Panc1 (cell line): ENCODE measurements at regions not wholly inside any gene's neighbourhood (a gene's known extent, or its start where the extent isn't known, plus 50 kb on each side); places are given as distances from the start of the nearest gene placed in this dataset.

Experiments
- ATAC-seq: fragments of 200-7000 bp; cut with Tn5 transposase; 2 replicates; pipeline ENCODE4 v1.9.1; 2020; ENCODE audit warnings: mild to moderate bottlenecking, moderate library complexity
- BruUV-seq: library from RNA; stranded (reverse); fragments of 400-500 nt; replicated peaks from 2 replicates; lab custom pipeline; 2021; lab: Mats Ljungman, UMichigan
- CTCF ChIA-PET: fragments of 300-600 bp; sonication (Branson Sonifier 250); formaldehyde crosslinking; loops from one replicate; lab custom pipeline; 2022; ENCODE audit warnings: antibody characterized with exemption; lab: Charles Lee
- POLR2A ChIA-PET: fragments of 300-600 bp; sonication (Branson Sonifier 250); formaldehyde crosslinking; loops from one replicate; lab custom pipeline; 2022; ENCODE audit warnings: antibody characterized with exemption; lab: Charles Lee
- DNase-seq: peaks from one replicate; pipeline ENCODE4 v3.0.0-alpha.2; 2010; ENCODE audit warnings: low read depth, low spot score
- H3K27ac ChIP-seq: 2 replicates; pipeline ENCODE4 v1.5.1; 2011; ENCODE audit warnings: mild to moderate bottlenecking, low read length, inconsistent platforms
- H3K27me3 ChIP-seq: fragments of 200-500 bp; sonication (Bioruptor generic); 2 replicates; pipeline ENCODE4 v1.6.0; 2014; ENCODE audit warnings: low read length, inconsistent platforms; ENCODE audit not compliant: control insufficient read depth, insufficient read depth
- H3K36me3 ChIP-seq: fragments of 200-500 bp; sonication (Bioruptor generic); 2 replicates; pipeline ENCODE4 v1.5.1; 2014; ENCODE audit warnings: inconsistent platforms, mild to moderate bottlenecking, low read length, moderate library complexity; ENCODE audit not compliant: control insufficient read depth, insufficient read depth
- H3K4me1 ChIP-seq: 2 replicates; pipeline ENCODE4 v1.5.1; 2011; ENCODE audit warnings: inconsistent platforms, mild to moderate bottlenecking, low read length, moderate library complexity; ENCODE audit not compliant: control insufficient read depth, insufficient read depth
- H3K4me3 ChIP-seq, 2 experiments: 2 replicates each; pipeline ENCODE4 v1.5.1; 2011 to 2012; ENCODE audit warnings: low read depth in 2 of 2, low read length in 2 of 2, mild to moderate bottlenecking in 2 of 2, inconsistent platforms in 1 of 2, moderate library complexity in 1 of 2
- H3K9me3 ChIP-seq: fragments of 200-500 bp; sonication (Bioruptor generic); 2 replicates; pipeline ENCODE4 v1.5.1; 2014; ENCODE audit warnings: low read depth, mild to moderate bottlenecking, inconsistent platforms, low read length, moderate library complexity; ENCODE audit not compliant: control insufficient read depth, insufficient read depth
- CTCF ChIP-seq: fragments of 450-650 bp; IDR thresholded peaks from 2 replicates; pipeline ENCODE4 v1.5.1; 2017; ENCODE audit warnings: mild to moderate bottlenecking
- POLR2AphosphoS5 ChIP-seq: IDR thresholded peaks from 2 replicates; pipeline ENCODE4 v1.6.1; 2012; ENCODE audit warnings: mild to moderate bottlenecking, low read depth, low read length, moderate library complexity
- REST ChIP-seq, 2 experiments: IDR thresholded peaks; 2 replicates each; pipeline ENCODE4 v1.6.1; 2011 to 2012; ENCODE audit warnings: low read depth in 2 of 2, control low read depth in 1 of 2, low read length in 1 of 2, mild to moderate bottlenecking in 1 of 2, moderate library complexity in 1 of 2; ENCODE audit not compliant: insufficient read depth in 1 of 2
- SIN3A ChIP-seq: IDR thresholded peaks from 2 replicates; pipeline ENCODE4 v1.6.1; 2012; ENCODE audit warnings: low read depth, mild to moderate bottlenecking, low read length, moderate library complexity, borderline replicate concordance; ENCODE audit not compliant: insufficient read depth
- TCF7L2 ChIP-seq: IDR thresholded peaks from 2 replicates; pipeline ENCODE4 v1.6.1; 2011; ENCODE audit warnings: mild to moderate bottlenecking, low read depth, low read length, inconsistent platforms
- in situ Hi-C: cut with HindIII; loops from 2 replicates; pipeline ENCODE4 v1.10.0; 2016; ENCODE audit warnings: low sequenced_read_pairs, low pct_unique_long_range_greater_than_20kb
- intact Hi-C: fragments of 100-400 bp; cut with micrococcal nuclease; formaldehyde crosslinking; loops from one replicate; pipeline ENCODE4 v1.10.0; 2022; ENCODE audit not compliant: unreplicated experiment

- no TSS peak for BruUV-seq
- DNase-seq (no peak), ATAC-seq (no peak)
- no peak for TF ChIP-seq CTCF
- no peak for TF ChIP-seq SIN3A
- no peak for TF ChIP-seq REST (IDR thresholded peaks at IDR 0.05; ENCODE audit: insufficient read depth in 1 of 2, low read depth in 2 of 2, low read length in 1 of 2)
- no peak for TF ChIP-seq TCF7L2
- TF ChIP-seq POLR2AphosphoS5 = no peak
- Histone ChIP-seq H3K4me3 (no peak overlapping the region), H3K27ac (no peak overlapping the region), H3K9me3 (no peaks in the 10 kb centered on the region), H3K27me3 (no peaks in the 10 kb centered on the region), H3K36me3 (no peaks in the 10 kb centered on the region), H3K4me1 (no peaks in the 10 kb centered on the region)
- CTCF ChIA-PET = no interaction called here
- in situ Hi-C loops = no loop called here
- intact Hi-C loops = no loop called here
- POLR2A ChIA-PET = no interaction called here
Measured at GRCh38 chr12:38515912-38516311, 199.3 kb downstream of the ALG10B start.

DNA sequence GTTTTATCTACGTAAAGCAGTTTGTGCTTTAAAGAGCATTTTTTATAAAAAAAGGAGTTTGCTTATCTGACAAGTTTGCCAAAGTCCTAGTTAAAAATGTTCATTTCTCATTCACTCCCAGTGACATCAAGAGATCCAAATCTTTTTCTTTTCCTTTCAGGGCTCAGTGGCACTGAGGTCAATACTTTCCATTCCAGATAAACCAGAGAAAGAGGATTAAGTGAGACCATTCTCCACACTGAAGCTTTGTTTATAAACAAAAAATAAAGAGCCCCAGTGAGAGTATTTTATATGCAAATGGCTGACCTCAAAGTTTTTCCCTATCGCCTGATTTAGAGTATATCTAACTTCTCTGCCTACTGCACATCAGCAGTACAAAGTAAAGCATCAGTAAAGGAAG, 199.8 kb downstream of the ALG10B start:
- H3K4me1 ChIP-seq = no peaks in the 10 kb centered on the region
- in situ Hi-C loops (no loop called here), intact Hi-C loops (no loop called here)
- no peak overlapping the region for H3K27ac ChIP-seq
- ChIA-PET POLR2A (no interaction called here), CTCF (no interaction called here)
- DNase-seq (no peak), ATAC-seq (no peak)
- H3K4me3 ChIP-seq = no peak overlapping the region
- TF ChIP-seq CTCF = no peak
- no peak for TF ChIP-seq SIN3A
- no peak for TF ChIP-seq REST (IDR thresholded peaks at IDR 0.05; ENCODE audit: insufficient read depth in 1 of 2, low read depth in 2 of 2, low read length in 1 of 2)
- no peak for TF ChIP-seq TCF7L2
- no peak for TF ChIP-seq POLR2AphosphoS5
- no TSS peak for BruUV-seq
- no peaks in the 10 kb centered on the region for H3K9me3 ChIP-seq
- no peaks in the 10 kb centered on the region for H3K36me3 ChIP-seq
- no peaks in the 10 kb centered on the region for H3K27me3 ChIP-seq
